Esophagus (tissue), 2 donors: ENCODE measurements at regions not wholly inside any gene's neighbourhood (a gene's known extent, or its start where the extent isn't known, plus 50 kb on each side); places are given as distances from the start of the nearest gene placed in this dataset.

ENCODE experiments used
- H3K27ac ChIP-seq, 2 donors: one replicate each; pipeline ENCODE4 v1.5.1; 2013; ENCODE audit warnings: low read depth in 2 of 2, mild to moderate bottlenecking in 2 of 2, inconsistent platforms in 1 of 2, low read length in 1 of 2, moderate library complexity in 1 of 2
- H3K27me3 ChIP-seq, 2 donors: one replicate each; pipeline ENCODE4 v1.6.1; 2013; ENCODE audit warnings: low read length in 2 of 2, control low read depth in 1 of 2, mild to moderate bottlenecking in 1 of 2; ENCODE audit not compliant: insufficient read depth in 2 of 2, control insufficient read depth in 1 of 2
- H3K36me3 ChIP-seq, 2 donors: one replicate each; pipeline ENCODE4 v1.6.1; 2013; ENCODE audit warnings: low read length in 1 of 2; ENCODE audit not compliant: control insufficient read depth in 2 of 2, insufficient read depth in 2 of 2
- H3K4me1 ChIP-seq, 2 donors: one replicate each; pipeline ENCODE4 v1.6.1; 2013; ENCODE audit warnings: low read length in 1 of 2; ENCODE audit not compliant: control insufficient read depth in 2 of 2, insufficient read depth in 2 of 2
- H3K4me3 ChIP-seq, 2 donors: one replicate each; pipeline ENCODE4 v1.5.1; 2013; ENCODE audit warnings: low read length in 2 of 2, mild to moderate bottlenecking in 2 of 2, low read depth in 1 of 2, moderate library complexity in 1 of 2
- H3K9me3 ChIP-seq, 2 donors: one replicate each; pipeline ENCODE4 v1.6.1; 2013; ENCODE audit warnings: mild to moderate bottlenecking in 2 of 2, low read depth in 1 of 2, low read length in 1 of 2, moderate library complexity in 1 of 2; ENCODE audit not compliant: control insufficient read depth in 2 of 2, insufficient read depth in 1 of 2
- WGBS, 2 donors: extraction: QIAGEN DNeasy Blood & Tissue Kit; methylation state at CpG; one replicate each; pipeline ENCODE4 v1.1.7; 2013; 5-methylcytosine and 5-hydroxymethylcytosine counted together
- donor health status: healthy with polysubstance abuse.
- donor health status: Bipolar disorder and iron deficiency.

DNA sequence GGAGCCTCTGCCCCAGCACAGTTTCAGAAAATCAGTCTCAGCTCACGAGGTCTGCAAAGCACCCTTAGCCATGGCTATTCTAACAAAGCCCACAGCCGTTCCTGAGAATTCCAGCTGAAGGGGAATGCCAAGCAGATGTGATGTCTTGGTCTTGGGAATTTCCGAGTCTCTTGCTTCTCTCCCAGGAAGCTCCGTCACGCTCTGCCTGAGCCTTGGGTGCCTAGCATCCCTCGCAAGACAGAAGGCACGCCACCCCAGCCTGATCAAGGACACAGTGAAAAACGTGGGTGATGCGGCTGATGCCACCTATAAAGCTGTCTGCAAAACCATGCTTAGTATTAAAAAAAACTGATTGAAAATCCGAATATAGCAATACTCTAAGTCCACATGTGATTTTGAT, 254.6 kb downstream of the SH3BP4 start:
- H3K27ac ChIP-seq, result no peak overlapping the region
- WGBS, 2 donors, result 68 to 69% methylated on average over 10 of the region's 10 CpGs
- H3K4me1 ChIP-seq, result no peaks in the 10 kb centered on the region
- H3K36me3 ChIP-seq, result no peaks in the 10 kb centered on the region
- peaks cover 0 to 2% of the 10 kb centered on the region in 2 donors for H3K27me3 ChIP-seq
- H3K4me3 ChIP-seq, result no peak overlapping the region
- peaks cover 0 to 5% of the 10 kb centered on the region in 2 donors for H3K9me3 ChIP-seq

GRCh38 chr2:235206980-235207579, 255.3 kb downstream of the SH3BP4 start:
- Histone ChIP-seq H3K36me3 (no peaks in the 10 kb centered on the region), H3K27me3 (peaks cover 0 to 2% of the 10 kb centered on the region in 2 donors), H3K9me3 (no peaks in the 10 kb centered on the region), H3K27ac (no peak overlapping the region), H3K4me3 (no peak overlapping the region), H3K4me1 (no peaks in the 10 kb centered on the region)
- WGBS, 2 donors, result 53% methylated on average over 5 of the region's 5 CpGs

GRCh38 chr2:235211056-235211455, 259.2 kb downstream of the SH3BP4 start:
- Histone ChIP-seq H3K4me1 (no peaks in the 10 kb centered on the region), H3K9me3 (peaks cover 0 to 2% of the 10 kb centered on the region in 2 donors), H3K27me3 (peaks cover 0 to 2% of the 10 kb centered on the region in 2 donors), H3K36me3 (no peaks in the 10 kb centered on the region), H3K27ac (no peak overlapping the region), H3K4me3 (no peak overlapping the region)
- 16% methylated on average over 2 of the region's 2 CpGs for WGBS, 2 donors

- no peak overlapping the region for H3K27ac ChIP-seq
- H3K4me3 ChIP-seq, result no peak overlapping the region
- peaks cover 0 to 2% of the 10 kb centered on the region in 2 donors for H3K9me3 ChIP-seq
Observed at GRCh38 chr2:235212501-235213158, 260.8 kb downstream of the SH3BP4 start.

GRCh38 chr2:235215248-235215647, 263.4 kb downstream of the SH3BP4 start:
- Histone ChIP-seq H3K9me3 (peaks cover 0 to 2% of the 10 kb centered on the region in 2 donors), H3K27ac (no peak overlapping the region), H3K4me1 (no peaks in the 10 kb centered on the region), H3K27me3 (no peaks in the 10 kb centered on the region), H3K4me3 (no peak overlapping the region), H3K36me3 (no peaks in the 10 kb centered on the region)
- WGBS, 2 donors, result 75 to 80% methylated on average over 5 of the region's 5 CpGs

More at GRCh38 chr2:235212501-235213158, 260.8 kb downstream of the SH3BP4 start:
- Histone ChIP-seq H3K36me3 (no peaks in the 10 kb centered on the region), H3K27me3 (peaks cover 0 to 2% of the 10 kb centered on the region in 2 donors), H3K4me1 (no peaks in the 10 kb centered on the region)
- WGBS, 2 donors, result 75 to 79% methylated on average over 5 of the region's 5 CpGs

GRCh38 chr2:235216901-235217300, 265.1 kb downstream of the SH3BP4 start:
- no peak overlapping the region for H3K4me3 ChIP-seq
- peaks cover 0 to 2% of the 10 kb centered on the region in 2 donors for H3K9me3 ChIP-seq
- H3K27me3 ChIP-seq, result no peaks in the 10 kb centered on the region
- no peaks in the 10 kb centered on the region for H3K4me1 ChIP-seq
- no peak overlapping the region for H3K27ac ChIP-seq
- no peaks in the 10 kb centered on the region for H3K36me3 ChIP-seq
- WGBS, 2 donors, result 66 to 76% methylated on average over 3 of the region's 3 CpGs

- 86 to 87% methylated on average over 5 of the region's 5 CpGs for WGBS, 2 donors
- H3K27ac ChIP-seq, result no peak overlapping the region
- H3K4me3 ChIP-seq, result no peak overlapping the region
- peaks cover 0 to 2% of the 10 kb centered on the region in 2 donors for H3K9me3 ChIP-seq
- no peaks in the 10 kb centered on the region for H3K4me1 ChIP-seq
- H3K27me3 ChIP-seq, result no peaks in the 10 kb centered on the region
- H3K36me3 ChIP-seq, result no peaks in the 10 kb centered on the region
Observed at GRCh38 chr2:235217846-235218245, 266.0 kb downstream of the SH3BP4 start.

DNA sequence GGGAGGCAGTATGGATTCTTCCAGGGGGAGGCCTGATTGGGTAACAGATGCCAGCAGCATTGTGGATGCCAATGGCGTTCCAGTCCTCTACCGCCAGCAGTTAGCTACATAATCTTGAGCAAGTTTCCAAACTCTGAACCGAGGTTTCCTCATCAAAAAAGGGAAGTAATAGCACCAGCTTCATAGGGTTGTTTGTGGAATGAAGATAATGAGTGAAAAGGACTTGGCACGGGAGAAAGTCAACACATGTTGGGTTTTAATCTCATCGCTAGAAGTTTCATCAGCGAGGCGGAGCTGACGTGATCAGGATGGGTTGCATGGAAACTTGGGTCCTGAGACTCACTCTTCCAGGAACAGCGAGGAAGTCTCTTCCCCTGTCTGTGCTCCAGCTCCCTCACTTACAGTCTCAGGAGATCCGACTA, 266.7 kb downstream of the SH3BP4 start:
- H3K27ac ChIP-seq, result no peak overlapping the region
- WGBS, 2 donors, result 79 to 83% methylated on average over 10 of the region's 10 CpGs
- H3K9me3 ChIP-seq, result peaks cover 0 to 2% of the 10 kb centered on the region in 2 donors
- no peaks in the 10 kb centered on the region for H3K27me3 ChIP-seq
- no peaks in the 10 kb centered on the region for H3K4me1 ChIP-seq
- no peak overlapping the region for H3K4me3 ChIP-seq
- H3K36me3 ChIP-seq, result no peaks in the 10 kb centered on the region

DNA sequence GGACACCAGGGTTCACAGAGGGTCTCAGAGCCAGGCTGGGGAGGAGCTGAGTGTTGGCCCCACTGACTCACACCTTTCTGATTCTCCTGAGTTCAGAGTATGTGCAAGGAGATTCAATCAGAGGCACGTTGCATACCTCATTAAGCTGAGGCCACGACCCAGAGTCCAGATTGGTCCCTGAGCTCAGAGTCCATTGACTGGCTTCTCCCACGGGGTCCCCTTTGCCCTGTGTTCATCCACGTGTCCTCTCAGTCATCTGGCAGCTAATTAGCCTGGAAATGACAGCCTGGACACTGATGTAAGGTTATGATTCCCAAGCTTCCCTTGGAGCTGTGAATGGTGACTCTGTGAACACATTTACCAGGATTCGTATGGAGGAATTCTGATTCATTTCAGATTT, 267.2 kb downstream of the SH3BP4 start:
- WGBS, 2 donors, result 67 to 72% methylated on average over 5 of the region's 5 CpGs

GRCh38 chr2:235220331-235220730, 268.5 kb downstream of the SH3BP4 start:
- Histone ChIP-seq H3K4me1 (no peaks in the 10 kb centered on the region), H3K9me3 (no peaks in the 10 kb centered on the region), H3K27ac (no peak overlapping the region), H3K36me3 (no peaks in the 10 kb centered on the region), H3K4me3 (no peak overlapping the region), H3K27me3 (no peaks in the 10 kb centered on the region)
- 84 to 88% methylated on average over 6 of the region's 6 CpGs for WGBS, 2 donors

More for the DNA sequence above, 267.2 kb downstream of the SH3BP4 start:
- H3K27me3 ChIP-seq, result no peaks in the 10 kb centered on the region
- no peak overlapping the region for H3K4me3 ChIP-seq
- H3K4me1 ChIP-seq, result no peaks in the 10 kb centered on the region
- H3K36me3 ChIP-seq, result no peaks in the 10 kb centered on the region
- H3K9me3 ChIP-seq, result peaks cover 0 to 2% of the 10 kb centered on the region in 2 donors
- H3K27ac ChIP-seq, result no peak overlapping the region
